GM23338 (cell line): ENCODE measurements at regions not wholly inside any gene's neighbourhood (a gene's known extent, or its start where the extent isn't known, plus 50 kb on each side); places are given as distances from the start of the nearest gene placed in this dataset.

ENCODE experiments used
- ATAC-seq: fragments of 200-7000 bp; cut with Tn5 transposase; 3 replicates; pipeline ENCODE4 v1.9.1; 2020
- DNase-seq: peaks from one replicate; pipeline ENCODE4 v3.0.0-alpha.2; 2015; ENCODE audit warnings: low spot score
- H2AFZ ChIP-seq: fragments of 200-600 bp; sonication (generic); 2 replicates; pipeline ENCODE4 v1.8.0; 2016; ENCODE audit warnings: antibody characterized with exemption, mild to moderate bottlenecking, moderate library complexity
- H3F3A ChIP-seq: fragments of 200-600 bp; sonication (generic); replicated peaks from 2 replicates; pipeline ENCODE4 v1.8.0; 2017; ENCODE audit warnings: antibody characterized with exemption, mixed run types, low read depth
- H3K27ac ChIP-seq: fragments of 200-600 bp; sonication (generic); 2 replicates; pipeline ENCODE4 v1.6.1; 2016; ENCODE audit warnings: low read depth
- H3K27me3 ChIP-seq: fragments of 200-600 bp; sonication (generic); 2 replicates; pipeline ENCODE4 v1.8.0; 2016; ENCODE audit warnings: mild to moderate bottlenecking, mixed run types, moderate library complexity; ENCODE audit not compliant: insufficient read depth
- H3K36me3 ChIP-seq: fragments of 200-600 bp; sonication (generic); 2 replicates; pipeline ENCODE4 v1.8.0; 2016; ENCODE audit warnings: mild to moderate bottlenecking; ENCODE audit not compliant: insufficient read depth
- H3K4me1 ChIP-seq: fragments of 200-600 bp; sonication (generic); 2 replicates; pipeline ENCODE4 v1.8.0; 2016; ENCODE audit warnings: mild to moderate bottlenecking, moderate library complexity; ENCODE audit not compliant: insufficient read depth
- H3K4me2 ChIP-seq: fragments of 200-600 bp; sonication (generic); 2 replicates; pipeline ENCODE4 v1.7.1; 2017; ENCODE audit warnings: mixed run types
- H3K4me3 ChIP-seq: fragments of 200-600 bp; sonication (generic); 2 replicates; pipeline ENCODE4 v1.6.1; 2016; ENCODE audit warnings: mixed run types
- H3K79me2 ChIP-seq: fragments of 200-600 bp; sonication (generic); replicated peaks from 2 replicates; pipeline ENCODE4 v1.8.0; 2017; ENCODE audit warnings: mild to moderate bottlenecking; ENCODE audit not compliant: insufficient read depth
- H3K9me2 ChIP-seq: fragments of 200-600 bp; sonication (generic); 2 replicates; pipeline ENCODE4 v1.8.0; 2017; ENCODE audit not compliant: insufficient read depth
- H4K20me1 ChIP-seq: fragments of 200-600 bp; sonication (generic); replicated peaks from 2 replicates; pipeline ENCODE4 v1.8.0; 2017; ENCODE audit warnings: mild to moderate bottlenecking; ENCODE audit not compliant: insufficient read depth
- H3K27ac Mint-ChIP-seq: 2 replicates; pipeline ENCODE4 v1.8.0; 2020; ENCODE audit warnings: inconsistent platforms, mild to moderate bottlenecking, moderate library complexity, mixed read lengths
- H3K27me3 Mint-ChIP-seq: 3 replicates; pipeline ENCODE4 v1.8.0; 2022; ENCODE audit warnings: low read depth, mild to moderate bottlenecking, moderate library complexity, mixed read lengths, inconsistent platforms; ENCODE audit not compliant: insufficient read depth, poor library complexity
- H3K36me3 Mint-ChIP-seq: 3 replicates; pipeline ENCODE4 v1.8.0; 2021; ENCODE audit warnings: low read depth, mild to moderate bottlenecking, inconsistent platforms, moderate library complexity, mixed read lengths
- H3K4me1 Mint-ChIP-seq: 3 replicates; pipeline ENCODE4 v1.8.0; 2020; ENCODE audit warnings: mild to moderate bottlenecking, inconsistent platforms, mixed read lengths
- H3K4me3 Mint-ChIP-seq: 3 replicates; pipeline ENCODE4 v1.8.0; 2021; ENCODE audit warnings: moderate library complexity, mild to moderate bottlenecking, inconsistent platforms, mixed read lengths
- H3K9me3 Mint-ChIP-seq: 3 replicates; pipeline ENCODE4 v1.8.0; 2020; ENCODE audit warnings: moderate library complexity, mild to moderate bottlenecking, inconsistent platforms, mixed read lengths
- CREB1 ChIP-seq: fragments of 250-450 bp; sonication (Bioruptor Pico); IDR thresholded peaks from 2 replicates; pipeline ENCODE4 v1.5.0; 2020; ENCODE audit warnings: low read depth, mild to moderate bottlenecking, moderate library complexity
- ETS1 ChIP-seq: IDR thresholded peaks from 2 replicates; pipeline ENCODE4 v1.6.1; 2016; ENCODE audit warnings: antibody characterized with exemption
- EZH2 ChIP-seq: fragments of 200-600 bp; sonication (generic); IDR thresholded peaks from one replicate; pipeline ENCODE4 v1.8.0; 2017; ENCODE audit warnings: antibody characterized with exemption, mild to moderate bottlenecking, low read depth; ENCODE audit not compliant: unreplicated experiment
- EZH2phosphoT487 ChIP-seq: fragments of 200-600 bp; sonication (generic); IDR thresholded peaks from one replicate; pipeline ENCODE4 v1.8.1; 2018; ENCODE audit warnings: antibody characterized with exemption; ENCODE audit not compliant: unreplicated experiment
- JUNB ChIP-seq: IDR thresholded peaks from one replicate; pipeline ENCODE4 v1.6.1; 2016; ENCODE audit warnings: antibody characterized with exemption; ENCODE audit not compliant: unreplicated experiment
- NANOG ChIP-seq: IDR thresholded peaks from 2 replicates; pipeline ENCODE4 v1.6.1; 2016; ENCODE audit warnings: antibody characterized with exemption, borderline replicate concordance
- POLR2AphosphoS5 ChIP-seq: IDR thresholded peaks from 2 replicates; pipeline ENCODE4 v1.6.1; 2016; ENCODE audit warnings: antibody characterized with exemption, low read depth
- STAT1 ChIP-seq: IDR thresholded peaks from one replicate; pipeline ENCODE4 v1.6.1; 2016; ENCODE audit warnings: antibody characterized with exemption; ENCODE audit not compliant: unreplicated experiment
- ZNF114 ChIP-seq: fragments of 250-450 bp; sonication (Bioruptor Pico); IDR thresholded peaks from 2 replicates; pipeline ENCODE4 v1.5.0; 2020; ENCODE audit warnings: mild to moderate bottlenecking, moderate library complexity
- ZNF331 ChIP-seq: fragments of 250-450 bp; sonication (Bioruptor Pico); IDR thresholded peaks from 2 replicates; pipeline ENCODE4 v1.5.0; 2020; ENCODE audit warnings: low read depth, mild to moderate bottlenecking, moderate library complexity
- TF ChIP-seq, protein P1 (sequence below), 2 experiments: fragments of 200-600 bp in 1 of 2; sonication (generic) in 1 of 2; conservative IDR thresholded peaks; 2 replicates each; pipeline versions ENCODE4 v1.5.1 to v1.6.1; 2016 to 2017; ENCODE audit warnings: antibody characterized with exemption in 2 of 2, low read depth in 2 of 2, mild to moderate bottlenecking in 2 of 2, moderate library complexity in 1 of 2
- TF ChIP-seq, protein P2 (sequence below): fragments of 250-450 bp; sonication (Bioruptor Pico); IDR thresholded peaks from 2 replicates; pipeline ENCODE4 v1.5.0; 2020; ENCODE audit warnings: mild to moderate bottlenecking, moderate library complexity
- TF ChIP-seq, protein P3 (sequence below): IDR thresholded peaks from one replicate; pipeline ENCODE4 v1.6.1; 2018; ENCODE audit warnings: antibody characterized with exemption; ENCODE audit not compliant: unreplicated experiment

DNA sequence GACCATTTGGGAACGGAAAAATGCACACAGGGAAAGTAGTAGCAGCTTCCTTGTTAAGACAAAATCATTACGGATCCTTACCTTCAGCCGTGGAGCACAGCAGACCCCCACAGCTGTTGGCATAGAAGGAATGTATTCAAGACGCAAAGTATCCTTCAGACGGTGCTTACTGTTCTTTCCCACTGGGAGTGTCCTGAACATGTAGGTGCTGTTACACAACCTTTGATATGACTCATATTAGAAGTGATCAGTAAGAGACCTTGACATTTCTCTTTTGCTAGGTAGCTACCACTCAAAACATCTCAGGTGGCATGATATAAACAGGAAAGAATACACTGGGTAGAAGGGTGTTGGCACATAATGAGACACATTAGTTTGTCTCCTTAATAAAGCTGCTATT, 154.0 kb upstream of the FMR1 start:
- no peak overlapping the region for H3K4me2 ChIP-seq
- H3F3A ChIP-seq: no peaks in the 10 kb centered on the region
- no peaks in the 10 kb centered on the region for H3K27me3 ChIP-seq
- ATAC-seq (no peak), DNase-seq (no peak)
- no peaks in the 10 kb centered on the region for H4K20me1 ChIP-seq
- no peak overlapping the region for H3K4me3 Mint-ChIP-seq
- H3K36me3 Mint-ChIP-seq: no peaks in the 10 kb centered on the region
- H2AFZ ChIP-seq: no peak overlapping the region
- peaks cover 5% of the 10 kb centered on the region for H3K27me3 Mint-ChIP-seq
- H3K4me3 ChIP-seq: no peak overlapping the region
- no peaks in the 10 kb centered on the region for H3K9me2 ChIP-seq
- no peaks in the 10 kb centered on the region for H3K79me2 ChIP-seq
- H3K4me1 ChIP-seq: no peaks in the 10 kb centered on the region
- no peaks in the 10 kb centered on the region for H3K4me1 Mint-ChIP-seq
- no peak overlapping the region for H3K27ac Mint-ChIP-seq
- no peak for TF ChIP-seq EZH2phosphoT487
- no peak for TF ChIP-seq ZNF331 (CRISPR knock-in tag)
- TF ChIP-seq, protein P1, sequence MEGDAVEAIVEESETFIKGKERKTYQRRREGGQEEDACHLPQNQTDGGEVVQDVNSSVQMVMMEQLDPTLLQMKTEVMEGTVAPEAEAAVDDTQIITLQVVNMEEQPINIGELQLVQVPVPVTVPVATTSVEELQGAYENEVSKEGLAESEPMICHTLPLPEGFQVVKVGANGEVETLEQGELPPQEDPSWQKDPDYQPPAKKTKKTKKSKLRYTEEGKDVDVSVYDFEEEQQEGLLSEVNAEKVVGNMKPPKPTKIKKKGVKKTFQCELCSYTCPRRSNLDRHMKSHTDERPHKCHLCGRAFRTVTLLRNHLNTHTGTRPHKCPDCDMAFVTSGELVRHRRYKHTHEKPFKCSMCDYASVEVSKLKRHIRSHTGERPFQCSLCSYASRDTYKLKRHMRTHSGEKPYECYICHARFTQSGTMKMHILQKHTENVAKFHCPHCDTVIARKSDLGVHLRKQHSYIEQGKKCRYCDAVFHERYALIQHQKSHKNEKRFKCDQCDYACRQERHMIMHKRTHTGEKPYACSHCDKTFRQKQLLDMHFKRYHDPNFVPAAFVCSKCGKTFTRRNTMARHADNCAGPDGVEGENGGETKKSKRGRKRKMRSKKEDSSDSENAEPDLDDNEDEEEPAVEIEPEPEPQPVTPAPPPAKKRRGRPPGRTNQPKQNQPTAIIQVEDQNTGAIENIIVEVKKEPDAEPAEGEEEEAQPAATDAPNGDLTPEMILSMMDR (conservative IDR thresholded peaks at IDR 0.05; ENCODE audit: low read depth in 2 of 2): no peak
- TF ChIP-seq NANOG: no peak
- TF ChIP-seq, protein P2, sequence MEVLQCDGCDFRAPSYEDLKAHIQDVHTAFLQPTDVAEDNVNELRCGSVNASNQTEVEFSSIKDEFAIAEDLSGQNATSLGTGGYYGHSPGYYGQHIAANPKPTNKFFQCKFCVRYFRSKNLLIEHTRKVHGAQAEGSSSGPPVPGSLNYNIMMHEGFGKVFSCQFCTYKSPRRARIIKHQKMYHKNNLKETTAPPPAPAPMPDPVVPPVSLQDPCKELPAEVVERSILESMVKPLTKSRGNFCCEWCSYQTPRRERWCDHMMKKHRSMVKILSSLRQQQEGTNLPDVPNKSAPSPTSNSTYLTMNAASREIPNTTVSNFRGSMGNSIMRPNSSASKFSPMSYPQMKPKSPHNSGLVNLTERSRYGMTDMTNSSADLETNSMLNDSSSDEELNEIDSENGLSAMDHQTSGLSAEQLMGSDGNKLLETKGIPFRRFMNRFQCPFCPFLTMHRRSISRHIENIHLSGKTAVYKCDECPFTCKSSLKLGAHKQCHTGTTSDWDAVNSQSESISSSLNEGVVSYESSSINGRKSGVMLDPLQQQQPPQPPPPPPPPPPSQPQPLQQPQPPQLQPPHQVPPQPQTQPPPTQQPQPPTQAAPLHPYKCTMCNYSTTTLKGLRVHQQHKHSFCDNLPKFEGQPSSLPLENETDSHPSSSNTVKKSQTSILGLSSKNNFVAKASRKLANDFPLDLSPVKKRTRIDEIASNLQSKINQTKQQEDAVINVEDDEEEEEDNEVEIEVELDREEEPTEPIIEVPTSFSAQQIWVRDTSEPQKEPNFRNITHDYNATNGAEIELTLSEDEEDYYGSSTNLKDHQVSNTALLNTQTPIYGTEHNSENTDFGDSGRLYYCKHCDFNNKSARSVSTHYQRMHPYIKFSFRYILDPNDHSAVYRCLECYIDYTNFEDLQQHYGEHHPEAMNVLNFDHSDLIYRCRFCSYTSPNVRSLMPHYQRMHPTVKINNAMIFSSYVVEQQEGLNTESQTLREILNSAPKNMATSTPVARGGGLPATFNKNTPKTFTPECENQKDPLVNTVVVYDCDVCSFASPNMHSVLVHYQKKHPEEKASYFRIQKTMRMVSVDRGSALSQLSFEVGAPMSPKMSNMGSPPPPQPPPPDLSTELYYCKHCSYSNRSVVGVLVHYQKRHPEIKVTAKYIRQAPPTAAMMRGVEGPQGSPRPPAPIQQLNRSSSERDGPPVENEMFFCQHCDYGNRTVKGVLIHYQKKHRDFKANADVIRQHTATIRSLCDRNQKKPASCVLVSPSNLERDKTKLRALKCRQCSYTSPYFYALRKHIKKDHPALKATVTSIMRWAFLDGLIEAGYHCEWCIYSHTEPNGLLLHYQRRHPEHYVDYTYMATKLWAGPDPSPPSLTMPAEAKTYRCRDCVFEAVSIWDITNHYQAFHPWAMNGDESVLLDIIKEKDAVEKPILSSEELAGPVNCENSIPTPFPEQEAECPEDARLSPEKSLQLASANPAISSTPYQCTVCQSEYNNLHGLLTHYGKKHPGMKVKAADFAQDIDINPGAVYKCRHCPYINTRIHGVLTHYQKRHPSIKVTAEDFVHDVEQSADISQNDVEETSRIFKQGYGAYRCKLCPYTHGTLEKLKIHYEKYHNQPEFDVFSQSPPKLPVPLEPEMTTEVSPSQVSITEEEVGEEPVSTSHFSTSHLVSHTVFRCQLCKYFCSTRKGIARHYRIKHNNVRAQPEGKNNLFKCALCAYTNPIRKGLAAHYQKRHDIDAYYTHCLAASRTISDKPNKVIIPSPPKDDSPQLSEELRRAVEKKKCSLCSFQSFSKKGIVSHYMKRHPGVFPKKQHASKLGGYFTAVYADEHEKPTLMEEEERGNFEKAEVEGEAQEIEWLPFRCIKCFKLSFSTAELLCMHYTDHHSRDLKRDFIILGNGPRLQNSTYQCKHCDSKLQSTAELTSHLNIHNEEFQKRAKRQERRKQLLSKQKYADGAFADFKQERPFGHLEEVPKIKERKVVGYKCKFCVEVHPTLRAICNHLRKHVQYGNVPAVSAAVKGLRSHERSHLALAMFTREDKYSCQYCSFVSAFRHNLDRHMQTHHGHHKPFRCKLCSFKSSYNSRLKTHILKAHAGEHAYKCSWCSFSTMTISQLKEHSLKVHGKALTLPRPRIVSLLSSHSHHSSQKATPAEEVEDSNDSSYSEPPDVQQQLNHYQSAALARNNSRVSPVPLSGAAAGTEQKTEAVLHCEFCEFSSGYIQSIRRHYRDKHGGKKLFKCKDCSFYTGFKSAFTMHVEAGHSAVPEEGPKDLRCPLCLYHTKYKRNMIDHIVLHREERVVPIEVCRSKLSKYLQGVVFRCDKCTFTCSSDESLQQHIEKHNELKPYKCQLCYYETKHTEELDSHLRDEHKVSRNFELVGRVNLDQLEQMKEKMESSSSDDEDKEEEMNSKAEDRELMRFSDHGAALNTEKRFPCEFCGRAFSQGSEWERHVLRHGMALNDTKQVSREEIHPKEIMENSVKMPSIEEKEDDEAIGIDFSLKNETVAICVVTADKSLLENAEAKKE (CRISPR knock-in tag): no peak
- TF ChIP-seq CREB1 (CRISPR knock-in tag): no peak
- TF ChIP-seq, protein P3, sequence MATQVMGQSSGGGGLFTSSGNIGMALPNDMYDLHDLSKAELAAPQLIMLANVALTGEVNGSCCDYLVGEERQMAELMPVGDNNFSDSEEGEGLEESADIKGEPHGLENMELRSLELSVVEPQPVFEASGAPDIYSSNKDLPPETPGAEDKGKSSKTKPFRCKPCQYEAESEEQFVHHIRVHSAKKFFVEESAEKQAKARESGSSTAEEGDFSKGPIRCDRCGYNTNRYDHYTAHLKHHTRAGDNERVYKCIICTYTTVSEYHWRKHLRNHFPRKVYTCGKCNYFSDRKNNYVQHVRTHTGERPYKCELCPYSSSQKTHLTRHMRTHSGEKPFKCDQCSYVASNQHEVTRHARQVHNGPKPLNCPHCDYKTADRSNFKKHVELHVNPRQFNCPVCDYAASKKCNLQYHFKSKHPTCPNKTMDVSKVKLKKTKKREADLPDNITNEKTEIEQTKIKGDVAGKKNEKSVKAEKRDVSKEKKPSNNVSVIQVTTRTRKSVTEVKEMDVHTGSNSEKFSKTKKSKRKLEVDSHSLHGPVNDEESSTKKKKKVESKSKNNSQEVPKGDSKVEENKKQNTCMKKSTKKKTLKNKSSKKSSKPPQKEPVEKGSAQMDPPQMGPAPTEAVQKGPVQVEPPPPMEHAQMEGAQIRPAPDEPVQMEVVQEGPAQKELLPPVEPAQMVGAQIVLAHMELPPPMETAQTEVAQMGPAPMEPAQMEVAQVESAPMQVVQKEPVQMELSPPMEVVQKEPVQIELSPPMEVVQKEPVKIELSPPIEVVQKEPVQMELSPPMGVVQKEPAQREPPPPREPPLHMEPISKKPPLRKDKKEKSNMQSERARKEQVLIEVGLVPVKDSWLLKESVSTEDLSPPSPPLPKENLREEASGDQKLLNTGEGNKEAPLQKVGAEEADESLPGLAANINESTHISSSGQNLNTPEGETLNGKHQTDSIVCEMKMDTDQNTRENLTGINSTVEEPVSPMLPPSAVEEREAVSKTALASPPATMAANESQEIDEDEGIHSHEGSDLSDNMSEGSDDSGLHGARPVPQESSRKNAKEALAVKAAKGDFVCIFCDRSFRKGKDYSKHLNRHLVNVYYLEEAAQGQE: no peak
- no peak for TF ChIP-seq EZH2
- no peak for TF ChIP-seq JUNB
- no peak for TF ChIP-seq ETS1
- no peak for TF ChIP-seq ZNF114 (CRISPR knock-in tag)
- TF ChIP-seq STAT1: no peak
- TF ChIP-seq POLR2AphosphoS5: no peak
- H3K27ac ChIP-seq: no peak overlapping the region
- H3K9me3 Mint-ChIP-seq: no peaks in the 10 kb centered on the region
- no peaks in the 10 kb centered on the region for H3K36me3 ChIP-seq
